SKM-1 (cell line): ENCODE measurements at regions not wholly inside any gene's neighbourhood (a gene's known extent, or its start where the extent isn't known, plus 50 kb on each side); places are given as distances from the start of the nearest gene placed in this dataset.

ENCODE experiments used
- DNase-seq: peaks from one replicate; lab custom pipeline; 2025; ENCODE audit not compliant: unreplicated experiment; lab: John Stamatoyannopoulos, UW

GRCh38 chr13:34405410-34406181 lies 536.5 kb upstream of the NBEA start:
- no peak for DNase-seq

DNA sequence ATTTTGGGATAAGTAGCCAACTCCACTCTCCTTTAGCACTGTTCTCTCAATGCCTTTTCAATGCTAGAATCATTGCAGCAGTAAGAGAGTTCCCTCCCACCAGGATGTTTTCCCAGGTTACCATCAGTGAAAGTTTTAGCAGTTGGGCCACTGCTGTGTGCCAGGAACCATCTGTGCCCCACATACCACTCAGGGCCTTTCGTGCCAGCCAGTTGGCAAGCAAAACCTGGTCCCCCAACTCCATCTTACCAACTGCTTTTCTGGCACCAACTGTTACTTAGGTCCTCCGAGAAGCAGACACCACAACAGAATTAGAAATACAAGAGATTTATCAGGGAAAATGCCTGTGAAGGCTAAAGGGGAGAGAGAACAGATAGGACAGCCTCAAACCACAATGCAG lies 533.4 kb upstream of the NBEA start:
- DNase-seq: no peak

DNA sequence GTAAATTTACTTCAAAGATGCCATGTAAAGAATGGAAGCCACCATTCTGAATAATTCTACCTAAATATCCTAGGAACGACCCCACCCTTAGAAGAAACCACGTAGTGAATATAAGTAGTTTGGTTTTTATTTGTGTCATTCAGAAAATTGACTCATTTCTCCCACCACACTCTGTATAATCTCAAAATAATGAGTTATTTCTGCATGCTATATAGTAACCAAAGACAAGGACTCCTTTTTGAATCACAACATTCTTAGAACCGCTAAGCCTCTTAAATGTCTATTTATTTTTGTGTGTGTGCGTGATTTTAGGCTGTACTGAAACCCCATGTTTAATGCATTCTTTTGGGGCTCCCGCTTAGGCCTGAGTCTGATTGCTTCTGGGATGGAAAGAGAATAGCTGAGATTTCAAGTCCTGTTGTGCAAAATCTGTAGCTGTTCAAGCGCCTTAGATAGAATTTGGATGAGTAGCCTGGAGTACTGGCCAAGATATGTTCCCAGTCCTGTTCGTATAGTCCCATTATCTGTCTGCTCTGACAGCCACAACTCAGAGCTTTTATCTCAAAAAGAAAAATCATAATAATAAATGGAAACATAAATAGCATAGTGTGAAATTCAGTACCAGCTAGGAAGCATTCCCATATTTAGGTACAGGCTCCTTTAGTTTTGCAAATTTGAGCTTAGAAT lies 532.4 kb upstream of the NBEA start:
- no peak for DNase-seq

DNA sequence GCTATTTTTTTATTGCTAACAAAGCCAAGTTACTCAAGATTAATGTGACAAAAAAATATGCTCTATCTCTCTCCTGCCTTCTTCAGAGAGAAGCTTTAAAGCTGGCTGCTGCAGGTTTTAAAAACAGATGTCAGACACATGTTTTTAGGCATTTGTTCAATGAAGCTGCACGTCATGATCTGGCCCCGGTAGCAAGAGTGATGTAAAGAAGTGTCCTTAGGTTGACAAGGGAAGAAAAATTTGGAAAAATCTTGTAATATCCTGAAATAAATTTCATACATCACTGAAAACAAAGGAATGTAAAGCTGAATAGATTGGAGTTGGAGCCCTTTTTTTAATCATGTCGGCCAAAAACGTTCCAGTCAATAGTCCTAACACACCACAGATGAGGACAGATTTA lies 531.4 kb upstream of the NBEA start:
- no peak for DNase-seq

- DNase-seq: no peak
These were observed 530.9 kb upstream of the NBEA start for GRCh38 chr13:34411177-34411576.

DNA sequence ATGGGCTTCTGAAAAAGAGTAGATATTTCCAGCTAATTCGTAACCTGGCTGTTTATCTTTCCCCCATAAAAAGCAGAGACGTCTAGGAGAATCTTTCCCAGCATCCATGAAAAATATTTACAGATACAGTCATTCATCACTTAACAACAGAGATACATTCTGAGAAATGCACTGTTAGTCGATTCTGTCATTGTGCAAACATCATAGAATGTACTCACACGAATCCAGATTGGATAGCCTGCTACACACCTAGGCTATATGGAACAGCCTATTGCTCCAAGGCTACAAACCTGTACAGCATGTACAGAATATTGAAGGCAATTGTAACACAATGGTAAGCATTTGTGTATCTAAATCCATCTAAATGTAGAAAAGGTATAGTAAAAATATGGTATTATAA lies 530.2 kb upstream of the NBEA start:
- DNase-seq: no peak

- no peak for DNase-seq
These were observed 529.8 kb upstream of the NBEA start for GRCh38 chr13:34412295-34412694.

DNA sequence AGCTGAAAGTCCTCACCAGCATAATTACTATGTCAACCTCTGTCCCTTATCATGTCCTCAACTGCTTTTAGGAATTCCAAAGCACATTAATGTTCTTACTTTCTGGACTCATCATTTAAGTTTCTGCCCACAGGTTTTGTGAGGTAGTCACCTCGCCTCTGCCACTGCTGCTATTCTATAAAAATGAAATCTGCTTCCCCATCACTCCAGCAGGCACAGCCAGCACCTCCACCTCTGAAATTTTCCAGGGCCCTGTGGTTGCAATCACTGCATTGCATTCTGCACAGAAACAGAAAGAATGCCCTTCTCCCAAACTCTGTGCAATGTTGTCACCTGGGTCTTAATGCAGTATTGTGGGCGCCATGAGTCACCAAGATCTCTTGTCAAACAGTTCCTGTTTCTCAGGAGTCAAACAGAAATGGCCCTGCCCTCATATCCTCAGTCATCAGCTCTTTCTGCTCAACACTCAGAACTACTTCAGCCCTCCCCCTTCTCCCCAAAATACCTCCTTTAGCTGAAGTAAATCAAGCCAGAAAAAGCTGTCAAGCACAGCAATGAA lies 529.2 kb upstream of the NBEA start:
- DNase-seq: peak; percentile 6

GRCh38 chr13:34413538-34414210 lies 528.4 kb upstream of the NBEA start:
- no peak for DNase-seq

DNA sequence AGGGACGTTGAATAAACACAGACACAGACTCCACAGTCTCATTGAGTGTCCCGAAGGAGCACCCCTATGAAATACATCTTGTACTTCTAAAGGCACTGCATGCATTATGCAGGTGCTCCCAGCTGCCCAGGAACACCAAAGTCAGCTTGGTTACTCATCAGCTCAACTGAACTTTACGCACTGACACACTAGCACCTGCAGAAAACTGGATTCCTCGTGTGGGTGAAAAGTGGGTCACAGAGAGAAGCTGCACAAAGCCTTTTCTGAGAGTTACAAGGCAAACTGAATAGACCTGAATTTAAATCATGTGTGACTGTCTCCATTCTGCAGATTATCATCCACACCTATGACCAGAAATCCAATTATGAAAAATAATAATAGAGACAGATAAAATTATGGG lies 527.5 kb upstream of the NBEA start:
- no peak for DNase-seq

- DNase-seq: no peak
These were observed 525.1 kb upstream of the NBEA start for GRCh38 chr13:34416971-34417380.

GRCh38 chr13:34417896-34418295 lies 524.2 kb upstream of the NBEA start:
- DNase-seq: no peak

GRCh38 chr13:34419025-34419424 lies 523.0 kb upstream of the NBEA start:
- DNase-seq: no peak

DNA sequence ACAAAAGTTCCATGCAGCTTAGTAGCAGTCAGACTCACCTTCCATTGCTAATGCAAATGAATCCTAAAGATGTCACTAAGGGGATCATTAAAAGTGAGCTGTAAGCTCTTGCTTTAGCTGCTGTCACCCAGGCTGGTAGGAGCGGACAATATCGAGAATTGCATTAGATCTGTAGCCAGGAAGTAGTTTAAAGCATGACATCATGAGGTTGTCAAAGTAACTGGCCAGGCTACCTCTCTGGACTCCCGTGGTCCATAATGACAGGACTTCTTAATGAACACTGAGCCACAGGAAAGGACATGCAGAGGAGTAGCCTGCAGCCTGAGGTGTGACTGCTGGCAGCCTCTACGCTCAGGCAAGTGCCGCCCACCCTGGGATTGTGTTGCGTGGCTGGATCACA lies 522.3 kb upstream of the NBEA start:
- no peak for DNase-seq

DNA sequence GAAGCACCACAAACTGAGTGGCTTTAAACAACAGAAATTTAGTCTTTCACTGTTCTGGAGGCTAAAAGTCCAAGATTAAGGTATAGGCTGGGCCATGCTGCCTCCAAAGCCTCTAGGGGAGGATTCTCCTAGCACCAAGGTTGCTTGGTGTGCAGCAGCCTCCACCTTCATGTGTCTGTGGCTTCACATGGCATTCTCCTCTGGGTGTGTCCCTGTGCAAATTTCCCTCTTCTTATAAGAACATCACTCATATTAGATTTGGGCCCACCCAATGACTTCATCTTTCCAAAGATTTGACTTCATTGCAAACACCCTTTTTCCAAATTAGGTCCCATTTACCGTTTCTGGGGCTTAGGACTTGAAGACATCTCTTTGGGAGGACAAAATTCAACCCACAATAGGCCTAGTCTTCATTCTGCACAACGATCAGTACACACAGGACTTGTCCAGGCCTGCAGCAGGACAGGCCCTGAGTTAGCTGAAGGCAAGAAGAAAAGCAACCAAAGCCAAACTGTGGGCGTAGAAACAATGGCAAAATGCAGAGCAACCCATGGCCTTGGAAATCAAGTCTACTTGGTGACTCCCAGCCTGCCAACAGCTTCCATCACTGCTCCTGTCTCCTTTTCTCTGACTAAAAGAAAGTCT lies 521.2 kb upstream of the NBEA start:
- DNase-seq: no peak

DNA sequence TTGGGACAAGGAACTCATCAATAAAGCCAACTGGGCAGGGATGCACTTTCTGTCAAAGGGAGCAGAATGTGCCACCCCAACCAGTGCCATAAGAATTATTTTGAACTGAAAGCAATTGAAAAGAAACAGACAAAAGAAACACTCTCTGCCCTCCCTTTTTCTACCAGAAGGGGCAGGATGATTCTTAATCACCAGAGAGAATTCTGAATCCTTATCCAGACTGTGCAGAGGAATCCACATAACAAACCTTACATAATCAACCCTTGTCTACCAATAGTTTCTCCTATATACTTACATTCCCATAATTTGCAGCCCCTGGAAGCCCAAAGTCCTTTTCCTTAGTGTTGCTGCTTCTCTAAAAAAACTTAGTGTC lies 520.7 kb upstream of the NBEA start:
- no peak for DNase-seq

- DNase-seq: no peak
These were observed 520.1 kb upstream of the NBEA start for GRCh38 chr13:34421858-34422475.

- no peak for DNase-seq
These were observed 519.1 kb upstream of the NBEA start for GRCh38 chr13:34422956-34423355.

DNA sequence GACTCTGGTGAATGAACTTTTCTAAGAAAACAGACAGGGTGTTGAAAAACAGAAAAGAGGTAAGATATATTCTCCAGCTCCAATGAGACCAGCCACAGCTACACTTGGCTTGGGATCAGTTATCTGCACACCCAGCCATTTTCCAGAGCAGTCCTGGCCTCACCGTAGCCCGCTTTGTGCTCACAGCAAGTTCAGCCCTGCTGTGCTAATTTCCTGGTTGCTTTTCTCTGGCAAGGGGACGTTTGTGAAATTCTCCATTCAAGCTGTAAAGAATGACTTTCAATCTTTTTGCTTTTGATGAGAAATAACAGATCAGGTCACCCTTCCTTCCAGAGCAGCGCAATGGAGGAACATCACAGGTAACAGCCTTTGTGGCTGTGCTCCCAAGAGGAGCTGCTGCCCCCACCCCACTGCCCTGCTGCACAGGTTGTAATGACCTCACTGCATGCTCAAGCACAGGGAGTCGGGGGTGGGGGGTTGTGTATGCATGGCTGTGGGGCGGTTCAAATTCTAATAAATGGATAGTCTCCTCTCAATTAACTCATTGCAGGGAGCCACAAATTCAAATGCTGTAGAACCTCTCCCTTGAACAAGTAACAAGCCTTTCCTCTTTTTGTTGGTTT lies 516.6 kb upstream of the NBEA start:
- no peak for DNase-seq

- DNase-seq: no peak
These were observed 513.2 kb upstream of the NBEA start for GRCh38 chr13:34428911-34429310.

GRCh38 chr13:34430294-34430693 lies 511.8 kb upstream of the NBEA start:
- DNase-seq: no peak
